Bronchial epithelial cell (primary cell): ENCODE measurements at regions not wholly inside any gene's neighbourhood (a gene's known extent, or its start where the extent isn't known, plus 50 kb on each side); places are given as distances from the start of the nearest gene placed in this dataset.

Experiments used
- DNase-seq: peaks from one replicate; pipeline ENCODE4 v3.0.0-alpha.2; 2010; ENCODE audit warnings: low read depth
- FAIRE-seq: peaks from 2 replicates; lab custom pipeline; 2011; peaks lifted over from hg19 to GRCh38; lab: Jason Lieb, UNC
- H3K27me3 ChIP-seq: 2 replicates; pipeline ENCODE4 v1.5.1; 2011; ENCODE audit warnings: low read length; ENCODE audit not compliant: control insufficient read depth, insufficient read depth
- H3K36me3 ChIP-seq: 2 replicates; pipeline ENCODE4 v1.5.1; 2011; ENCODE audit warnings: low read length; ENCODE audit not compliant: control insufficient read depth, insufficient read depth
- H3K4me3 ChIP-seq: 2 replicates; pipeline ENCODE4 v1.5.1; 2011; ENCODE audit warnings: mild to moderate bottlenecking, low read depth, low read length, control low read depth
- CTCF ChIP-seq: IDR thresholded peaks from 2 replicates; pipeline ENCODE4 v1.5.1; 2011; ENCODE audit warnings: mild to moderate bottlenecking, moderate library complexity, low read length, control low read depth, inconsistent platforms; ENCODE audit not compliant: insufficient read depth, severe bottlenecking

GRCh38 chr1:57725318-57725717, 301.5 kb upstream of the DAB1 start:
- no peak for DNase-seq
- Histone ChIP-seq H3K27me3 (no peaks in the 10 kb centered on the region), H3K4me3 (no peak overlapping the region), H3K36me3 (no peaks in the 10 kb centered on the region)
- no peak for FAIRE-seq
- no peak for TF ChIP-seq CTCF

DNA sequence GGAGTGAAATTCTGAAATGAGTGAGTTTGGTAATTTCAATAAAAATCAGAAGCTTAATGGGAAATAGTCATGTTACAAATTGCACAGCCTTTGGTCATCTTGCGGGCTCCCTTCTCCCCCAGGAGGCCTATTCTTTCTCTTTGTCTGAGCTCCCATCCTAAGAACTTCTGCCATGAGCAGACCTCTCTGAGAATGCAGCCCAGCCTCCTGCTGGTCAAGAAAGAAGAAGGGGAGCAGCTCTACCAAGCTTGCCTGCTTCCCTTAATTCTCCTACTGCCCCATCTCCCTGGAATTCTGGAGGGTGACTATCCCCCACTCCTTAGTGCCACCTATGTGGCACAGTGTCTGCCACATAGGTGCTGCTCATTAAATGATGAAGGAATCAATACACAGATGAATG, 300.7 kb upstream of the DAB1 start:
- H3K27me3 ChIP-seq, result no peaks in the 10 kb centered on the region
- no peak overlapping the region for H3K4me3 ChIP-seq
- DNase-seq (no peak), FAIRE-seq (no peak)
- no peaks in the 10 kb centered on the region for H3K36me3 ChIP-seq
- TF ChIP-seq CTCF, result no peak

- no peak overlapping the region for H3K4me3 ChIP-seq
- FAIRE-seq, result no peak
- TF ChIP-seq CTCF, result no peak
These were observed 298.6 kb upstream of the DAB1 start for GRCh38 chr1:57722285-57722978.

DNA sequence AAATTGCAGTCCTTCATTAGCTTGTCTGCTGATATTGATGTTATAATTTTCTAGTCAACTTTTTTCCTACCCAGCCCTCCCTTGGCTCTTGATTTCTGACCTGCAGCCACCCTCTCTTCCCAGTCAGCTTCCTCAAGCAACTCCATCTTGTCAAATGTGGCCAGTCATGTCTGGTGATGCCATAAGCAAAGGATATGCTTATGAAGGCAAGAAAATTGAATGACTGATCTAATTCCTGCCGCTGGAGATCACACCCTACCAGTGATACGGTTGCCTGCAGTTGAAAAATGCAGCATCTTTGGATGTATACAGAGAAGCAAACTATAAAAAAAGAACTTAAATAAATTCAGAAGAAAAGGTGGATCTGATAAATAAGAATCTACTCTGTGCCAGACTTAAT, 297.1 kb upstream of the DAB1 start:
- no peak for TF ChIP-seq CTCF
- no peak for DNase-seq
- Histone ChIP-seq H3K36me3 (no peaks in the 10 kb centered on the region), H3K27me3 (no peaks in the 10 kb centered on the region), H3K4me3 (no peak overlapping the region)
- no peak for FAIRE-seq

More at GRCh38 chr1:57722285-57722978, 298.6 kb upstream of the DAB1 start:
- Histone ChIP-seq H3K36me3 (no peaks in the 10 kb centered on the region), H3K27me3 (no peaks in the 10 kb centered on the region)
- DNase-seq, result no peak

DNA sequence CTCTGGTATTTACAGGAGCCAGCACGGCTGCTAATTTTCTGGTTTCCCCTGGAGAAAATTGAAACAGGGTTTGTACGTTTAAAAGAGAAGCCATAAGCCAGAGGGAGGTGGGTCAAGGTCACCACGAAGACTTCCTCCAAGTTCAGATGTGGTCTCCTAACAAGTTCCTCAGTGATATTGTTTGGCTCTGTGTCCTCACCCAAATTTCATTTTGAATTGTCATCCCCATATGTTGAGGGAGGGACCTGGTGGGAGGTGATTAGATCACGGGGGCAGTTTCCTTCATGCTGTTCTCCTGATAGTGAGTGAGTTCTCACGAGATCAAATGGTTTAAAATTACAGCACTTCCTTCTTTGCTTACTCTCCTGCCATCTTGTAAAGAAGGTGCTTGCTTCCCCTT, 295.4 kb upstream of the DAB1 start:
- FAIRE-seq (no peak), DNase-seq (no peak)
- H3K27me3 ChIP-seq, result no peaks in the 10 kb centered on the region
- no peak for TF ChIP-seq CTCF
- H3K4me3 ChIP-seq, result no peak overlapping the region
- H3K36me3 ChIP-seq, result no peaks in the 10 kb centered on the region

DNA sequence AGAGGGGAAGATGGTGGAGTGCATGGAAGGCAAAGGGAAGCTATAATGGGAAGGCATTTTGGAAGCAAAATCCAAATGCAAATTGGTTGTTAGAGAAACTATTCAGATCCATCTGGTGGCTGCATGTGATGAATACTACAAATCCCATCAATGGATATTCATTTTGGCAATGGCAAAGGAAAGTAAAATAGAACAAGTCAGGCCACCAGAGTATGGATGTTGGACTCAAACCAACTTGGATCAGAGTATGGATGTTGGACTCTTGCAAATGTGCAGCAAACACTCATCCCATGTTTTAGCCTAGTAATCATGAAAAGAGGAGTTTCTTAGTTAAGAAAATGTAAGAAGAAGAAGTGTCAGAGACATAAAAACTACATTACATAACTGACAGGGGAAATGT, 289.6 kb upstream of the DAB1 start:
- FAIRE-seq (no peak), DNase-seq (no peak)
- Histone ChIP-seq H3K4me3 (no peak overlapping the region), H3K27me3 (no peaks in the 10 kb centered on the region), H3K36me3 (no peaks in the 10 kb centered on the region)
- no peak for TF ChIP-seq CTCF
